ENCODE measurements at regions not wholly inside any gene's neighbourhood (a gene's known extent, or its start where the extent isn't known, plus 50 kb on each side); places are given as distances from the start of the nearest gene placed in this dataset.

DNA sequence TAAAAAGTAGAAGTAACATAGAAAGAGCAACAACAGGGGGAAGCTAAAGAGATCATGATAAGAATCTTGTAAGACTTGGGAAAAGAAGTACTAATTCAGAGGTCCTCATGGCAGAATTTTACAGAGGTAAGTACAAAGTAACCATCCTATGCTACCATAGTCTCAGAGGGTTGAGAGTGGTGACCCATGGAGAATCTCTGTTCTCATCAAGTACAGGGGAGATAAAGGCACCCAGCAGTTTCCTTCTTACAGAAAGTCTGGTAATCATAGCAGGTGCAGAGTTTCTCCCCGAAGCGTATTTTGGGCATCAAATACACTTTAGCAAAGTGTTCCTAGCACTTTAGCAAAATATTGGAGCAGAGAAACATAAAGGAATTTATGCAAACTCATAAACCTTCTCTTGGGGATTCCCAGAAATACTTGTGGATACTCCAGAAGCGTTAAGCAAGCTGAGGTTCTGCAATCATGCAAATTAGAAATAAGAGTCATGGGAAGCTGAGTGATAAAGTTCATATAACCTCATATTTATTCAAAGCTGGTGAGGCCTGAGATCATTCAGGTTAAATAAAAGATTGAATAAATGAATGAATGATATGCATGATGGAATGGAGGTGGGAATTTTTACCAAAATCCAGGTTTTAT lies 101.0 kb upstream of the SMC2 start:
- TF ChIP-seq CTCF (IDR thresholded peaks at IDR 0.05) (no peak), POLR2A (IDR thresholded peaks at IDR 0.05) (no peak), POLR2AphosphoS5 (IDR thresholded peaks at IDR 0.05) (no peak), EP300 (IDR thresholded peaks at IDR 0.05; ENCODE audit: low read depth) (no peak)
- Histone ChIP-seq H3K4me1 (no peaks in the 10 kb centered on the region), H3K9me3 (no peaks in the 10 kb centered on the region), H3K4me3 (no peak overlapping the region), H3K36me3 (no peaks in the 10 kb centered on the region), H3K27ac (no peak overlapping the region), H3K27me3 (no peaks in the 10 kb centered on the region)
- intact Hi-C loops (cut with DNase I; ENCODE audit: low total_unique reads) (no loop called here), in situ Hi-C loops (cut with MboI; ENCODE audit: low pct_ligation_motif_present in 1 of 4, low pct_unique_long_range_greater_than_20kb in 1 of 4, low sequenced_read_pairs in 3 of 4) (no loop called here)
- no peak for DNase-seq
- WGBS, 2 donors (ENCODE audit: low coverage in 1 of 2) = 42 to 52% methylated on average over 2 to 3 of the region's 3 CpGs

DNA sequence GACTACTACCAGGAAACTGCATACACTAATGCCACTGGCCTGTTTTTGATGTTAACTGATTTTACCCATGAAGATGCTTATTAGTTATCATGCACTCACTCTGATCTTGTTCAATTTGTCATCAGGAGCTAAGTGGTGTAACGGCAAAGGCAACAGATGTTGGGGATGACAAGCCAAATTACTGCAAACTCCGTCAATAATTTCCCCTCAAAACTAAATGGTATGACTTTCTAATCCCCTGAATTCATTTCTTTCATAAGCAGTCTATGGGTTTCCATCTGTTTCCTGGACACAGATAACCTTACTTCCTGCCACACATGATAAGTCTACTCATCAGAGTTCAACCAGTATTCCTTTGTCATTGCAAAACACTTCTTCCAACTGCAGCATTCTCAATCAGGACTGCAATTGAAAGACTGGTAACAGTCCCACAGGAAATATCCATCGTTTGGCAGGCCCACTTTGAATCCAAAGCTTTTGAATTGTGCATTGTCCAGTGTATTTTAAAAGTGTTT lies 96.2 kb upstream of the SMC2 start:
- intact Hi-C loops (cut with DNase I; ENCODE audit: low total_unique reads) (no loop called here), in situ Hi-C loops (cut with MboI; ENCODE audit: low pct_ligation_motif_present in 1 of 4, low pct_unique_long_range_greater_than_20kb in 1 of 4, low sequenced_read_pairs in 3 of 4) (no loop called here)
- 61 to 67% methylated on average over 3 of the region's 3 CpGs for WGBS, 2 donors (ENCODE audit: low coverage in 1 of 2)
- Histone ChIP-seq H3K9me3 (no peaks in the 10 kb centered on the region), H3K4me3 (no peak overlapping the region), H3K27me3 (no peaks in the 10 kb centered on the region), H3K4me1 (no peaks in the 10 kb centered on the region), H3K36me3 (no peaks in the 10 kb centered on the region), H3K27ac (no peak overlapping the region)
- DNase-seq = no peak
- TF ChIP-seq CTCF (IDR thresholded peaks at IDR 0.05) (no peak), EP300 (IDR thresholded peaks at IDR 0.05; ENCODE audit: low read depth) (no peak), POLR2A (IDR thresholded peaks at IDR 0.05) (no peak), POLR2AphosphoS5 (IDR thresholded peaks at IDR 0.05) (no peak)

DNA sequence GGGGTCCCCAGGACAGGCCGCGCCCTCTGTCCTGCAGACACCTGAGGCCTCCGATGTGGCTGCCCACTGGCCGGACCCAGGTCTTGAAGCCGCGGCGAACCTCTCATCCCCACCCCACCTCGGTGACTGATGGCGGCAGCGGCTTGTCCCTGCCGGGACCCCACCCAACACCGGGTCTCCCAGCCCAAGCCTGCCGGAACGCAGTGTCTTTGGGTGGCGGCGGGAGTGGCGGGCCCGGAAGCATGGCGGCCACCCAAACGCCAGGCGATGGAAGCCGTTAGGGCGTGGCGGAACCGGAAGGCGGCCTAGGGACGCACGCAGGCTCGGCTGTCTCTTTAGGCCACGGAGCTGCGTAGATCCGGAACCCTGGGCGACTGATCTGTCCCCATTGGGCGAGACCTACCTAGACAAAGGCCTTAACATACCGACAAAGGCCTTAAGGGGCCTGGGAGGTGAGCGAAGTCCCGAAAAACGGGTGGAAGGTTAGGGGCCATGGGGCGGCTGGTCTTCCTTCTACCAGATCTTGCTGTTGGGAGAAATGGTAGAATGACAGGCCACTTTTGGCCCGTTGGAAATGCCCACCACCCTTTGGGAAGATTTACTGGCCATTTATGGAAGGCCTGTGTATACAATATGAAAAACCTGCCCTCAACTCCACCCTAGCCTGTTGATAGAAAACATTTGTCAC lies 94.6 kb upstream of the SMC2 start:
- H3K36me3 ChIP-seq = no peaks in the 10 kb centered on the region
- in situ Hi-C loops (cut with MboI; ENCODE audit: low pct_ligation_motif_present in 1 of 4, low pct_unique_long_range_greater_than_20kb in 1 of 4, low sequenced_read_pairs in 3 of 4) (no loop called here), intact Hi-C loops (cut with DNase I; ENCODE audit: low total_unique reads) (no loop called here)
- no peak for TF ChIP-seq EP300 (IDR thresholded peaks at IDR 0.05; ENCODE audit: low read depth)
- TF ChIP-seq CTCF (IDR thresholded peaks at IDR 0.05) = no peak
- no peak for TF ChIP-seq POLR2AphosphoS5 (IDR thresholded peaks at IDR 0.05)
- no peak for TF ChIP-seq POLR2A (IDR thresholded peaks at IDR 0.05)
- 95% methylated on average over 40 of the region's 40 CpGs; no CpG with 5 or more reads in 1 of the 2 donors for WGBS, 2 donors (ENCODE audit: low coverage in 1 of 2)
- no peak for DNase-seq
- no peaks in the 10 kb centered on the region for H3K9me3 ChIP-seq
- H3K27ac ChIP-seq = no peak overlapping the region
- H3K4me3 ChIP-seq = no peak overlapping the region
- no peaks in the 10 kb centered on the region for H3K4me1 ChIP-seq
- no peaks in the 10 kb centered on the region for H3K27me3 ChIP-seq

GRCh38 chr9:104009826-104010225 lies 84.3 kb upstream of the SMC2 start:
- Histone ChIP-seq H3K27ac (no peak overlapping the region), H3K4me3 (no peak overlapping the region), H3K27me3 (no peaks in the 10 kb centered on the region), H3K36me3 (no peaks in the 10 kb centered on the region), H3K9me3 (no peaks in the 10 kb centered on the region), H3K4me1 (no peaks in the 10 kb centered on the region)
- in situ Hi-C loops (cut with MboI; ENCODE audit: low pct_ligation_motif_present in 1 of 4, low pct_unique_long_range_greater_than_20kb in 1 of 4, low sequenced_read_pairs in 3 of 4) (no loop called here), intact Hi-C loops (cut with DNase I; ENCODE audit: low total_unique reads) (no loop called here)
- no peak for TF ChIP-seq POLR2A (IDR thresholded peaks at IDR 0.05)
- no peak for TF ChIP-seq POLR2AphosphoS5 (IDR thresholded peaks at IDR 0.05)
- TF ChIP-seq CTCF (IDR thresholded peaks at IDR 0.05) = no peak
- no peak for TF ChIP-seq EP300 (IDR thresholded peaks at IDR 0.05; ENCODE audit: low read depth)
- no peak for DNase-seq
- WGBS, 2 donors (ENCODE audit: low coverage in 1 of 2) = 27 to 34% methylated on average over 3 of the region's 3 CpGs

All from transverse colon (tissue), 4 donors.